ENCODE measurements at regions not wholly inside any gene's neighbourhood (a gene's known extent, or its start where the extent isn't known, plus 50 kb on each side); places are given as distances from the start of the nearest gene placed in this dataset.
"Not testable (repeated sequence)": the region's sequence is repeated elsewhere in the genome, so short reads cannot be mapped to it uniquely, and the experiment has no call there.

GRCh38 chr10:55750458-55750857 lies 610.6 kb downstream of the ZWINT start:
- no peak overlapping the region for H3K27ac ChIP-seq (ENCODE audit: low read depth, low read length)
- H3K9me3 ChIP-seq (ENCODE audit: control insufficient read depth in 1 of 2, low read length in 2 of 2), result no peaks in the 10 kb centered on the region
- Mint-ChIP-seq H3K4me1 (no peaks in the 10 kb centered on the region), H3K36me3 (no peaks in the 10 kb centered on the region), H3K27ac (no peak overlapping the region), H3K9me3 (peaks cover 0 to 23% (median 4%) of the 10 kb centered on the region in 8 donors), H3K27me3 (no peaks in the 10 kb centered on the region), H3K4me3 (no peak overlapping the region)
- POLR2A ChIA-PET (ENCODE audit: partially characterized antibody), result no interaction called here
- DNase-seq, result no peak
- CTCF ChIA-PET (ENCODE audit: partially characterized antibody), result no interaction called here
- intact Hi-C loops (cut with micrococcal nuclease), result no loop called here
- no peaks in the 10 kb centered on the region for H3K4me1 ChIP-seq (ENCODE audit: insufficient read depth, low read length)
- H3K36me3 ChIP-seq (ENCODE audit: insufficient read depth, low read length), result no peaks in the 10 kb centered on the region
- H3K27me3 ChIP-seq (ENCODE audit: insufficient read depth, low read length), result no peaks in the 10 kb centered on the region
- H3K4me3 ChIP-seq (ENCODE audit: low read length in 2 of 2), result no peak overlapping the region

- Mint-ChIP-seq H3K4me3 (no peak overlapping the region), H3K4me1 (no peaks in the 10 kb centered on the region), H3K36me3 (no peaks in the 10 kb centered on the region), H3K27me3 (no peaks in the 10 kb centered on the region), H3K27ac (no peak overlapping the region), H3K9me3 (peaks cover 0 to 26% (median 5%) of the 10 kb centered on the region in 8 donors)
- H3K27ac ChIP-seq (ENCODE audit: low read depth, low read length), result no peak overlapping the region
- no peaks in the 10 kb centered on the region for H3K9me3 ChIP-seq (ENCODE audit: control insufficient read depth in 1 of 2, low read length in 2 of 2)
- CTCF ChIA-PET (ENCODE audit: partially characterized antibody), result no interaction called here
- no peak for DNase-seq
- no peak overlapping the region for H3K4me3 ChIP-seq (ENCODE audit: low read length in 2 of 2)
- no peaks in the 10 kb centered on the region for H3K4me1 ChIP-seq (ENCODE audit: insufficient read depth, low read length)
- no peaks in the 10 kb centered on the region for H3K27me3 ChIP-seq (ENCODE audit: insufficient read depth, low read length)
- intact Hi-C loops (cut with micrococcal nuclease), result no loop called here
- no peaks in the 10 kb centered on the region for H3K36me3 ChIP-seq (ENCODE audit: insufficient read depth, low read length)
- POLR2A ChIA-PET (ENCODE audit: partially characterized antibody), result no interaction called here
Observed at GRCh38 chr10:55747244-55747643, 613.8 kb downstream of the ZWINT start.

GRCh38 chr10:55746002-55746401 lies 615.1 kb downstream of the ZWINT start:
- Histone ChIP-seq H3K4me3 (ENCODE audit: low read length in 2 of 2) (no peak overlapping the region), H3K27ac (ENCODE audit: low read depth, low read length) (no peak overlapping the region), H3K9me3 (ENCODE audit: control insufficient read depth in 1 of 2, low read length in 2 of 2) (no peaks in the 10 kb centered on the region), H3K27me3 (ENCODE audit: insufficient read depth, low read length) (no peaks in the 10 kb centered on the region), H3K36me3 (ENCODE audit: insufficient read depth, low read length) (no peaks in the 10 kb centered on the region), H3K4me1 (ENCODE audit: insufficient read depth, low read length) (no peaks in the 10 kb centered on the region)
- POLR2A ChIA-PET (ENCODE audit: partially characterized antibody), result no interaction called here
- Mint-ChIP-seq H3K27ac (no peak overlapping the region), H3K36me3 (no peaks in the 10 kb centered on the region), H3K27me3 (no peaks in the 10 kb centered on the region), H3K9me3 (peaks cover 0 to 31% (median 5%) of the 10 kb centered on the region in 8 donors), H3K4me1 (no peaks in the 10 kb centered on the region), H3K4me3 (no peak overlapping the region)
- intact Hi-C loops (cut with micrococcal nuclease), result no loop called here
- CTCF ChIA-PET (ENCODE audit: partially characterized antibody), result no interaction called here
- DNase-seq, result no peak

GRCh38 chr10:55742487-55742886 lies 618.6 kb downstream of the ZWINT start:
- H3K36me3 ChIP-seq (ENCODE audit: insufficient read depth, low read length), result no peaks in the 10 kb centered on the region
- no peaks in the 10 kb centered on the region for H3K27me3 ChIP-seq (ENCODE audit: insufficient read depth, low read length)
- H3K4me1 ChIP-seq (ENCODE audit: insufficient read depth, low read length), result no peaks in the 10 kb centered on the region
- Mint-ChIP-seq H3K9me3 (peaks cover 0 to 27% (median 9%) of the 10 kb centered on the region in 8 donors), H3K27ac (no peak overlapping the region), H3K4me3 (no peak overlapping the region), H3K4me1 (no peaks in the 10 kb centered on the region), H3K27me3 (no peaks in the 10 kb centered on the region), H3K36me3 (no peaks in the 10 kb centered on the region)
- POLR2A ChIA-PET (ENCODE audit: partially characterized antibody), result no interaction called here
- CTCF ChIA-PET (ENCODE audit: partially characterized antibody), result no interaction called here
- H3K4me3 ChIP-seq (ENCODE audit: low read length in 2 of 2), result no peak overlapping the region
- H3K27ac ChIP-seq (ENCODE audit: low read depth, low read length), result no peak overlapping the region
- H3K9me3 ChIP-seq (ENCODE audit: control insufficient read depth in 1 of 2, low read length in 2 of 2), result no peaks in the 10 kb centered on the region
- intact Hi-C loops (cut with micrococcal nuclease), result no loop called here
- no peak for DNase-seq

- H3K27ac Mint-ChIP-seq; CTCF ChIA-PET (ENCODE audit: partially characterized antibody); H3K9me3 ChIP-seq (ENCODE audit: control insufficient read depth in 1 of 2, low read length in 2 of 2); DNase-seq; H3K27ac ChIP-seq (ENCODE audit: low read depth, low read length); POLR2A ChIA-PET (ENCODE audit: partially characterized antibody); H3K36me3 Mint-ChIP-seq; H3K36me3 ChIP-seq (ENCODE audit: insufficient read depth, low read length); H3K4me3 Mint-ChIP-seq; H3K27me3 Mint-ChIP-seq; H3K27me3 ChIP-seq (ENCODE audit: insufficient read depth, low read length); H3K4me3 ChIP-seq (ENCODE audit: low read length in 2 of 2); intact Hi-C loops (cut with micrococcal nuclease); H3K4me1 Mint-ChIP-seq; H3K4me1 ChIP-seq (ENCODE audit: insufficient read depth, low read length): not testable (repeated sequence)
- peaks cover 0 to 26% (median 9%) of the 10 kb centered on the region in 8 donors for H3K9me3 Mint-ChIP-seq
Observed at GRCh38 chr10:55740767-55741166, 620.3 kb downstream of the ZWINT start.

GRCh38 chr10:55740110-55740509 lies 620.9 kb downstream of the ZWINT start:
- CTCF ChIA-PET (ENCODE audit: partially characterized antibody), result no interaction called here
- DNase-seq, result no peak
- Mint-ChIP-seq H3K36me3 (no peaks in the 10 kb centered on the region), H3K27me3 (no peaks in the 10 kb centered on the region), H3K4me1 (no peaks in the 10 kb centered on the region), H3K27ac (no peak overlapping the region), H3K4me3 (no peak overlapping the region), H3K9me3 (peaks cover 0 to 26% (median 9%) of the 10 kb centered on the region in 8 donors)
- Histone ChIP-seq H3K4me3 (ENCODE audit: low read length in 2 of 2) (no peak overlapping the region), H3K4me1 (ENCODE audit: insufficient read depth, low read length) (no peaks in the 10 kb centered on the region), H3K36me3 (ENCODE audit: insufficient read depth, low read length) (no peaks in the 10 kb centered on the region), H3K9me3 (ENCODE audit: control insufficient read depth in 1 of 2, low read length in 2 of 2) (no peaks in the 10 kb centered on the region), H3K27me3 (ENCODE audit: insufficient read depth, low read length) (no peaks in the 10 kb centered on the region), H3K27ac (ENCODE audit: low read depth, low read length) (no peak overlapping the region)
- POLR2A ChIA-PET (ENCODE audit: partially characterized antibody), result no interaction called here
- intact Hi-C loops (cut with micrococcal nuclease), result no loop called here

- no peaks in the 10 kb centered on the region for H3K4me1 Mint-ChIP-seq
- no peaks in the 10 kb centered on the region for H3K27me3 Mint-ChIP-seq
- no peak overlapping the region for H3K4me3 Mint-ChIP-seq
- peaks cover 0 to 23% (median 10%) of the 10 kb centered on the region in 8 donors for H3K9me3 Mint-ChIP-seq
- no peaks in the 10 kb centered on the region for H3K9me3 ChIP-seq (ENCODE audit: control insufficient read depth in 1 of 2, low read length in 2 of 2)
- no peaks in the 10 kb centered on the region for H3K27me3 ChIP-seq (ENCODE audit: insufficient read depth, low read length)
- no peak overlapping the region for H3K4me3 ChIP-seq (ENCODE audit: low read length in 2 of 2)
- POLR2A ChIA-PET (ENCODE audit: partially characterized antibody), result no interaction called here
- intact Hi-C loops (cut with micrococcal nuclease), result no loop called here
- H3K36me3 ChIP-seq (ENCODE audit: insufficient read depth, low read length), result no peaks in the 10 kb centered on the region
- no peak for DNase-seq
- H3K36me3 Mint-ChIP-seq, result no peaks in the 10 kb centered on the region
- H3K27ac ChIP-seq (ENCODE audit: low read depth, low read length), result no peak overlapping the region
- no peaks in the 10 kb centered on the region for H3K4me1 ChIP-seq (ENCODE audit: insufficient read depth, low read length)
- H3K27ac Mint-ChIP-seq, result no peak overlapping the region
- CTCF ChIA-PET (ENCODE audit: partially characterized antibody), result no interaction called here
Observed at GRCh38 chr10:55734112-55734511, 626.9 kb downstream of the ZWINT start.

GRCh38 chr10:55704950-55705349 lies 656.1 kb downstream of the ZWINT start:
- CTCF ChIA-PET (ENCODE audit: partially characterized antibody), result no interaction called here
- H3K36me3 ChIP-seq (ENCODE audit: insufficient read depth, low read length), result no peaks in the 10 kb centered on the region
- H3K4me1 ChIP-seq (ENCODE audit: insufficient read depth, low read length), result no peaks in the 10 kb centered on the region
- no peak overlapping the region for H3K4me3 ChIP-seq (ENCODE audit: low read length in 2 of 2)
- intact Hi-C loops (cut with micrococcal nuclease), result no loop called here
- no peak overlapping the region for H3K27ac ChIP-seq (ENCODE audit: low read depth, low read length)
- H3K27ac Mint-ChIP-seq, result no peak overlapping the region
- no peak overlapping the region for H3K4me3 Mint-ChIP-seq
- peaks cover 0 to 15% (median 5%) of the 10 kb centered on the region in 8 donors for H3K9me3 Mint-ChIP-seq
- no peaks in the 10 kb centered on the region for H3K27me3 Mint-ChIP-seq
- POLR2A ChIA-PET (ENCODE audit: partially characterized antibody), result no interaction called here
- H3K9me3 ChIP-seq (ENCODE audit: control insufficient read depth in 1 of 2, low read length in 2 of 2), result no peaks in the 10 kb centered on the region
- no peaks in the 10 kb centered on the region for H3K27me3 ChIP-seq (ENCODE audit: insufficient read depth, low read length)
- DNase-seq, result no peak
- no peaks in the 10 kb centered on the region for H3K36me3 Mint-ChIP-seq
- no peaks in the 10 kb centered on the region for H3K4me1 Mint-ChIP-seq
